ENCODE measurements at regions not wholly inside any gene's neighbourhood (a gene's known extent, or its start where the extent isn't known, plus 50 kb on each side); places are given as distances from the start of the nearest gene placed in this dataset.

- Histone ChIP-seq H3K27ac (ENCODE audit: low read depth) (no peak overlapping the region), H3K36me3 (ENCODE audit: insufficient read depth) (no peaks in the 10 kb centered on the region), H3K4me1 (ENCODE audit: insufficient read depth) (no peaks in the 10 kb centered on the region), H3K4me3 (ENCODE audit: low read depth, low read length) (no peak overlapping the region)
- no peak for DNase-seq (ENCODE audit: extremely low spot score)
- 87% methylated on average over 4 of the region's 4 CpGs for WGBS
These were observed 197.3 kb upstream of the MARCKS start for GRCh38 chr6:113659762-113660404.

GRCh38 chr6:113660819-113661218, 196.3 kb upstream of the MARCKS start:
- no peaks in the 10 kb centered on the region for H3K36me3 ChIP-seq (ENCODE audit: insufficient read depth)
- 95% methylated on average over 2 of the region's 2 CpGs for WGBS

GRCh38 chr6:113662093-113662665, 195.0 kb upstream of the MARCKS start:
- Histone ChIP-seq H3K36me3 (ENCODE audit: insufficient read depth) (no peaks in the 10 kb centered on the region), H3K4me3 (ENCODE audit: low read depth, low read length) (no peak overlapping the region), H3K27ac (ENCODE audit: low read depth) (no peak overlapping the region), H3K4me1 (ENCODE audit: insufficient read depth) (no peaks in the 10 kb centered on the region)
- WGBS: 73% methylated on average over 3 of the region's 3 CpGs
- no peak for DNase-seq (ENCODE audit: extremely low spot score)

More at GRCh38 chr6:113660819-113661218, 196.3 kb upstream of the MARCKS start:
- no peaks in the 10 kb centered on the region for H3K4me1 ChIP-seq (ENCODE audit: insufficient read depth)
- no peak overlapping the region for H3K4me3 ChIP-seq (ENCODE audit: low read depth, low read length)
- DNase-seq (ENCODE audit: extremely low spot score): no peak
- no peak overlapping the region for H3K27ac ChIP-seq (ENCODE audit: low read depth)

GRCh38 chr6:113662688-113663333, 194.3 kb upstream of the MARCKS start:
- no peak for DNase-seq (ENCODE audit: extremely low spot score)
- 47% methylated on average over 2 of the region's 2 CpGs for WGBS
- Histone ChIP-seq H3K4me1 (ENCODE audit: insufficient read depth) (no peaks in the 10 kb centered on the region), H3K27ac (ENCODE audit: low read depth) (peak overlapping the region; percentile 23), H3K4me3 (ENCODE audit: low read depth, low read length) (no peak overlapping the region), H3K36me3 (ENCODE audit: insufficient read depth) (no peaks in the 10 kb centered on the region)

- Histone ChIP-seq H3K4me1 (ENCODE audit: insufficient read depth) (no peaks in the 10 kb centered on the region), H3K36me3 (ENCODE audit: insufficient read depth) (no peaks in the 10 kb centered on the region), H3K27ac (ENCODE audit: low read depth) (no peak overlapping the region), H3K4me3 (ENCODE audit: low read depth, low read length) (no peak overlapping the region)
- DNase-seq (ENCODE audit: extremely low spot score): no peak
- 96% methylated on average over 2 of the region's 2 CpGs for WGBS
These were observed 192.2 kb upstream of the MARCKS start for GRCh38 chr6:113664909-113665308.

- DNase-seq (ENCODE audit: extremely low spot score): no peak
These were observed 188.3 kb upstream of the MARCKS start for GRCh38 chr6:113668641-113669408.

GRCh38 chr6:113669606-113670005, 187.5 kb upstream of the MARCKS start:
- 48% methylated on average over 2 of the region's 2 CpGs for WGBS
- Histone ChIP-seq H3K4me1 (ENCODE audit: insufficient read depth) (no peaks in the 10 kb centered on the region), H3K36me3 (ENCODE audit: insufficient read depth) (no peaks in the 10 kb centered on the region), H3K4me3 (ENCODE audit: low read depth, low read length) (no peak overlapping the region), H3K27ac (ENCODE audit: low read depth) (no peak overlapping the region)
- no peak for DNase-seq (ENCODE audit: extremely low spot score)

More at GRCh38 chr6:113668641-113669408, 188.3 kb upstream of the MARCKS start:
- no peaks in the 10 kb centered on the region for H3K4me1 ChIP-seq (ENCODE audit: insufficient read depth)
- no peak overlapping the region for H3K27ac ChIP-seq (ENCODE audit: low read depth)
- WGBS: 28% methylated on average over 1 of the region's 1 CpG
- no peaks in the 10 kb centered on the region for H3K36me3 ChIP-seq (ENCODE audit: insufficient read depth)
- no peak overlapping the region for H3K4me3 ChIP-seq (ENCODE audit: low read depth, low read length)

GRCh38 chr6:113671421-113671820, 185.7 kb upstream of the MARCKS start:
- no peak for DNase-seq (ENCODE audit: extremely low spot score)
- Histone ChIP-seq H3K4me3 (ENCODE audit: low read depth, low read length) (no peak overlapping the region), H3K36me3 (ENCODE audit: insufficient read depth) (no peaks in the 10 kb centered on the region), H3K27ac (ENCODE audit: low read depth) (no peak overlapping the region), H3K4me1 (ENCODE audit: insufficient read depth) (no peaks in the 10 kb centered on the region)
- WGBS: 36% methylated on average over 1 of the region's 1 CpG

GRCh38 chr6:113672491-113673149, 184.5 kb upstream of the MARCKS start:
- 30% methylated on average over 8 of the region's 8 CpGs for WGBS
- H3K4me3 ChIP-seq (ENCODE audit: low read depth, low read length): no peak overlapping the region
- H3K4me1 ChIP-seq (ENCODE audit: insufficient read depth): no peaks in the 10 kb centered on the region
- H3K27ac ChIP-seq (ENCODE audit: low read depth): no peak overlapping the region
- DNase-seq (ENCODE audit: extremely low spot score): peak; percentile 55
- H3K36me3 ChIP-seq (ENCODE audit: insufficient read depth): no peaks in the 10 kb centered on the region

- H3K4me1 ChIP-seq (ENCODE audit: insufficient read depth): no peaks in the 10 kb centered on the region
- no peak for DNase-seq (ENCODE audit: extremely low spot score)
- no peak overlapping the region for H3K4me3 ChIP-seq (ENCODE audit: low read depth, low read length)
- no peak overlapping the region for H3K27ac ChIP-seq (ENCODE audit: low read depth)
- H3K36me3 ChIP-seq (ENCODE audit: insufficient read depth): no peaks in the 10 kb centered on the region
- 70% methylated on average over 4 of the region's 4 CpGs for WGBS
These were observed 183.1 kb upstream of the MARCKS start for GRCh38 chr6:113674075-113674474.

GRCh38 chr6:113676057-113676456, 181.1 kb upstream of the MARCKS start:
- Histone ChIP-seq H3K4me3 (ENCODE audit: low read depth, low read length) (no peak overlapping the region), H3K4me1 (ENCODE audit: insufficient read depth) (no peaks in the 10 kb centered on the region), H3K36me3 (ENCODE audit: insufficient read depth) (no peaks in the 10 kb centered on the region), H3K27ac (ENCODE audit: low read depth) (no peak overlapping the region)
- 46% methylated on average over 4 of the region's 4 CpGs for WGBS
- no peak for DNase-seq (ENCODE audit: extremely low spot score)

- 75% methylated on average over 1 of the region's 1 CpG for WGBS
- DNase-seq (ENCODE audit: extremely low spot score): no peak
These were observed 180.2 kb upstream of the MARCKS start for GRCh38 chr6:113676968-113677367.

GRCh38 chr6:113679051-113679450, 178.1 kb upstream of the MARCKS start:
- DNase-seq (ENCODE audit: extremely low spot score): no peak
- Histone ChIP-seq H3K4me3 (ENCODE audit: low read depth, low read length) (no peak overlapping the region), H3K4me1 (ENCODE audit: insufficient read depth) (no peaks in the 10 kb centered on the region), H3K36me3 (ENCODE audit: insufficient read depth) (no peaks in the 10 kb centered on the region), H3K27ac (ENCODE audit: low read depth) (no peak overlapping the region)
- 74% methylated on average over 3 of the region's 3 CpGs for WGBS

More at GRCh38 chr6:113676968-113677367, 180.2 kb upstream of the MARCKS start:
- Histone ChIP-seq H3K36me3 (ENCODE audit: insufficient read depth) (no peaks in the 10 kb centered on the region), H3K27ac (ENCODE audit: low read depth) (no peak overlapping the region), H3K4me3 (ENCODE audit: low read depth, low read length) (no peak overlapping the region), H3K4me1 (ENCODE audit: insufficient read depth) (no peaks in the 10 kb centered on the region)
